ENCODE measurements at regions not wholly inside any gene's neighbourhood (a gene's known extent, or its start where the extent isn't known, plus 50 kb on each side); places are given as distances from the start of the nearest gene placed in this dataset.

DNA sequence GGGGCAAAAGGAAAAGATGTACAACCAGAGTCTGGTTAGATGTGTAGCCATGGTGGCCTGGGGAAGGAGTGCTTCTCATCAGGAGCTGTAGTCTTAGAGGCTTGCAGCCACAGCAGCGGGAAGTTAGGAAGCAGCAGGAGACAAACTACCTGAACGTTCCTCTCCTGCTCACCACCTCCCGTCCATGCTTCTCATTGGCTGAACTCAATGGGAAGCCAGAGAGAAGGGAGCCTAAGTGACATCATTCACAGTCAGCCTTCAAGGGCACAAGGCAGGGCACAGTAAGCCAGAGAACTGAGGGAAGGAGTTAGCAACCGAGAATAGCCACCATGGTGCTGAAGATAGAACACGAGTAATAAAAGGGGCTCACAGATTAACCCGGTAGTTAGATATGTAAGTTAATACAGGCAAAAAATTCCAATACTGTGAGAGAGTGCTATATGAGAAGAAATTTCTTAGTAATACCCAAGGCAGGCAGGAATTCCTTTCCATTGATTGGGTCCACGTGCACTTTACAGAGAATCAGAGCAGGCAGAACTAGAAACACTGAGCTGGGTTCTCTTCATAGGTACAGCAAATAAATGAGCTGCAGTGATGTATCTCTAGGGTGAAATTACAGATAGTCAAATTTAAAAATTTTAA, 391.5 kb upstream of the DACH1 start:
- Mint-ChIP-seq H3K27ac (no peak overlapping the region), H3K36me3 (ENCODE audit: low read depth) (no peaks in the 10 kb centered on the region), H3K9me3 (peaks cover 13% of the 10 kb centered on the region), H3K27me3 (no peaks in the 10 kb centered on the region), H3K4me3 (no peak overlapping the region), H3K4me1 (ENCODE audit: low read depth) (no peaks in the 10 kb centered on the region)

DNA sequence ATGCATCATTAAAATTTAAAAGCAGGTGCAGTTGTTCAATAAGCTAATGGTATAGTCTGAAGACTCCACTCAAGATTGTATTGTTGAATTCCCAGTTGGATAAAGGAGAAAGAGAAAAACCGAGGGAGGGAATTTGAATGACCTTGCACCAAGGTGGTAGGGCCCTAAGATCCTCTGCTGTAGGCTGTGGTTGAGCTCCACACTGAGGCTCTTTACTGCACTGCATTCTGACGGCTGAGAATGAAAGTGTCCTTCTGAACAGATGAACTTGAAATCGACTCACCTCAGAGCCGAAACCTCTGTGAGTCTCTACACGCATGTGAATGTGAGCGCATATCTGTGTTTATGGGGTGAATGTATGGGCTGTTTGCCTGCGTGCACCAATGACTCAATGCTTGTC, 388.9 kb upstream of the DACH1 start:
- H3K4me3 Mint-ChIP-seq = no peak overlapping the region
- H3K27ac Mint-ChIP-seq = no peak overlapping the region
- H3K9me3 Mint-ChIP-seq = peaks cover 11% of the 10 kb centered on the region
- H3K27me3 Mint-ChIP-seq = no peaks in the 10 kb centered on the region
- no peaks in the 10 kb centered on the region for H3K4me1 Mint-ChIP-seq (ENCODE audit: low read depth)
- no peaks in the 10 kb centered on the region for H3K36me3 Mint-ChIP-seq (ENCODE audit: low read depth)

DNA sequence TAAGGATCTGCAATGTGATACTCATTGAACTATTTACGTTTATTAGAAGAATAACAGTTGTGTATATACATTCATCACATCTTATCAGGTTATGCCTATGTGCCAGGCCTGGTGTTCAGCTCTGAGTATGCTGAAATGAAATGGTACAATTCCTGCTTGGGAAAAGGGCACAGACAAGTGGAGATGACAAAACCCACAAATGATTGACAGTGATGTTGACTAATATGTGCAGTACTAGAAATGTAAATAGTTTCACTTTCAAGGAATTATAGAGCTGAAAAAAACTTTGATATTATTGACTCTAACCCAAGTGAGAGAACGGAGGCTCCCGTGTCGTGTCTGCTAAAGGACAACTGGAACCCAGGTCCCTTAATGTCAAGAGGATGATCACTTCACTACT, 386.8 kb upstream of the DACH1 start:
- no peak overlapping the region for H3K27ac Mint-ChIP-seq
- H3K4me3 Mint-ChIP-seq = no peak overlapping the region
- no peaks in the 10 kb centered on the region for H3K4me1 Mint-ChIP-seq (ENCODE audit: low read depth)
- peaks cover 8% of the 10 kb centered on the region for H3K9me3 Mint-ChIP-seq
- no peaks in the 10 kb centered on the region for H3K27me3 Mint-ChIP-seq
- H3K36me3 Mint-ChIP-seq (ENCODE audit: low read depth) = no peaks in the 10 kb centered on the region

DNA sequence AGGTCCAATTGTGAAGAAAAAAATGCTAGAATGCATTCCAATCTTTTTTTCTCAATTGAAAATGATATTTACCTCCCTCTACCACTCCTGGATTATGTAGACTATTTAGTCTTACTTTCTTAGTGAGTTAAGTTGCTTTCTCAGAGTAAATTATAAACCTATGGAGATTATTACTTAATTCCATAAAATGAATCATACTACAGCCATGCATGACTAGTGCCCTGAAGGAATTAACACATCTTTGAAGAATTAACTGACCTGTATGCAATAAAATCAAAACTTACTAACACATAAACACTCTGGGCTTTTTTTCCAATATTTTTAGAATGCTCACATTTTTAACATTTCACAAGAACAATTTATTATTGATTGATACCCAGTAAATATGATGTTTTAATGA, 379.4 kb upstream of the DACH1 start:
- H3K27me3 Mint-ChIP-seq = no peaks in the 10 kb centered on the region
- no peak overlapping the region for H3K27ac Mint-ChIP-seq
- H3K4me1 Mint-ChIP-seq (ENCODE audit: low read depth) = no peaks in the 10 kb centered on the region
- no peaks in the 10 kb centered on the region for H3K9me3 Mint-ChIP-seq
- H3K4me3 Mint-ChIP-seq = no peak overlapping the region
- H3K36me3 Mint-ChIP-seq (ENCODE audit: low read depth) = no peaks in the 10 kb centered on the region

DNA sequence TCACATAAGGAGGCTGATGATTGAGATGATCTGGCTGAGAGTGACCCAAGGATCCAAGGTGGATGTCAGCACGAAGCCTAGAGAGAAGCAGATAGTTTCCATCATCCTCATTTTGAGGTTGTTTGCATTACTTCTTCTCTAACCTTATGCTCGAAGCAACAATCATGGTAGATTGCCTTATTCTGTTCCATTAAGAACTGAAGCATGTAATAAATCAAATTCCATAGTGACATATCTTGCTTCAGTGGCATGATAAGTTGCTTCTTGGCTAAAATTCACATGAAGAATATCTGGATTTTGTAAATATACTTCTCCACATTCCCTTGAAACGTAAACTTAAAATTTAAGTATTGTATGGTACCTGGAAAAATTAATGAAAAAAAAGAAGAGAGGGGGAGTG, 377.8 kb upstream of the DACH1 start:
- no peaks in the 10 kb centered on the region for H3K27me3 Mint-ChIP-seq
- H3K4me3 Mint-ChIP-seq = no peak overlapping the region
- H3K4me1 Mint-ChIP-seq (ENCODE audit: low read depth) = no peaks in the 10 kb centered on the region
- H3K27ac Mint-ChIP-seq = no peak overlapping the region
- no peaks in the 10 kb centered on the region for H3K36me3 Mint-ChIP-seq (ENCODE audit: low read depth)
- no peaks in the 10 kb centered on the region for H3K9me3 Mint-ChIP-seq

DNA sequence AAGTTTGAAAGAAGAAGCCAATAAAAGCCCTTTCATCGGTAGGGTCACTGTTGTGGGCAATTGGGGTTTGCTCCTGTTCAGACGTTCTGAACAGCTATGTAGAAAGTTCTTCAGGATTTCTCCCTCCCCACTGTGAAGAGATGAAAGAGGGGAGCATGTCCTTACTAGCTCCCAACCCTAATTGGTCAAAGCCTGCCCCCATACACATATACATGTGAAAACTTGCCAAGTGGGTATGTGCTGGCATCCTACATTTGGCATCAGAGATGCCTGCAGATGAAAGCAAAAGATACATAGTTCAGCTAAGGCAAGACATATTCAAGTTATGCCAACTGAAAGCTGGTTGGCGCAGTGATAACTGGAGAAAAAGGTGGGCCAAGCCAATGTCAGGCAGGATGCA, 363.1 kb upstream of the DACH1 start:
- H3K4me1 Mint-ChIP-seq (ENCODE audit: low read depth) = no peaks in the 10 kb centered on the region
- no peak overlapping the region for H3K27ac Mint-ChIP-seq
- no peaks in the 10 kb centered on the region for H3K27me3 Mint-ChIP-seq
- no peak overlapping the region for H3K4me3 Mint-ChIP-seq
- no peaks in the 10 kb centered on the region for H3K36me3 Mint-ChIP-seq (ENCODE audit: low read depth)
- peaks cover 3% of the 10 kb centered on the region for H3K9me3 Mint-ChIP-seq

DNA sequence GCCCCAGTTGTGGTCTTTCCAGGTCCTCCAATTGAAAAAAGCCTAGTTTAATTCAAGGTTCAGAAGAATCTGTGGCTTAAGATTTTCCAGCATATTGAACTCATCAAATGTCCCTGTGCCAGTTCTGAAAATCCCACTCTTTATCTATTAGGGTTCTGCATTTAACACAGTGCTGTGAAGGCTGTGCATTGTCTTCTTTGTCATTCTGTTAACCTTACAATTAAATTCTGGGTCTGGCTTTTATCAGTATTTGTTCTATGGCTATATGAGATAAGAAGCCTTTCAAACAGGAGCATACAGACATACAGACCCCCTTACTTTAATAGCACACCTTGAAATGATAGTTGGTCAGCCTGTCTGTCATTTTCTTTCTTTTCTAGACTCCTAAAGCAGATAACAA, 362.1 kb upstream of the DACH1 start:
- Mint-ChIP-seq H3K4me3 (no peak overlapping the region), H3K27me3 (no peaks in the 10 kb centered on the region), H3K9me3 (peaks cover 3% of the 10 kb centered on the region), H3K36me3 (ENCODE audit: low read depth) (no peaks in the 10 kb centered on the region), H3K27ac (no peak overlapping the region), H3K4me1 (ENCODE audit: low read depth) (no peaks in the 10 kb centered on the region)

DNA sequence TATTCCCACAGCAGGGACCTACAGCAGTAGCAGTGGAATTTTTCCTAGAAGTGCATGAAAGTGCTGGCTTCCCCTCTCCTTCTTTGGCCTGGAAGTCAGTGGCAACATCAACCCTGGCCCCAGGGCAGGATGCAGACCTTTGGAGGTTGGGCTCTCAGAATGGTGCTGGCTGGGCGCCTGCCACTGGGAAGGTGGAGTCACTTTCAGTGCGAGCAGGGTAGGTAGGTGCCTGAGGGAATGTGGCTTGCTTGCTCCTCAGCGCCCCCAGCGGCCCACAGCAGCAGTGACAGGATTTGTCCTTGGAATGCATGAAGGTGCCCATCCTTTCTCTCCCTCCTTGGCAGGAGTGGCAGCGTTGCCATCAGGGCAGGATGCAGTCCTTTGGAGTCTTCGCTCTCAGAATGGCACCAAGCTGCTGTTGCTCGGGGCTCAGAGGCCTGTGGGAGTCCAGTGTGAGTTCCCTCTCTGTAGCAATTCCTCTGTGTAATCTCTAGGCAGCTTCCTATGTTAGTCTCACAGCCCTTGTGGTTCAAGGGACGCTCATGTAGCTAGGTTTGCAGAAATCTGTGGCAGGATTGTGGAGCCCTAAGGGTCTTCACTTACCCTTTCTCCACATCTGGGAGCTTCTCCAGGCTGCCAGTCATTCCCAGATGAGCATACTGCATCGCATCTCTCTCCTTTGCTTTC, 354.4 kb upstream of the DACH1 start:
- Mint-ChIP-seq H3K36me3 (ENCODE audit: low read depth) (no peaks in the 10 kb centered on the region), H3K27ac (no peak overlapping the region), H3K9me3 (peaks cover 11% of the 10 kb centered on the region), H3K4me1 (ENCODE audit: low read depth) (no peaks in the 10 kb centered on the region), H3K27me3 (no peaks in the 10 kb centered on the region), H3K4me3 (no peak overlapping the region)

DNA sequence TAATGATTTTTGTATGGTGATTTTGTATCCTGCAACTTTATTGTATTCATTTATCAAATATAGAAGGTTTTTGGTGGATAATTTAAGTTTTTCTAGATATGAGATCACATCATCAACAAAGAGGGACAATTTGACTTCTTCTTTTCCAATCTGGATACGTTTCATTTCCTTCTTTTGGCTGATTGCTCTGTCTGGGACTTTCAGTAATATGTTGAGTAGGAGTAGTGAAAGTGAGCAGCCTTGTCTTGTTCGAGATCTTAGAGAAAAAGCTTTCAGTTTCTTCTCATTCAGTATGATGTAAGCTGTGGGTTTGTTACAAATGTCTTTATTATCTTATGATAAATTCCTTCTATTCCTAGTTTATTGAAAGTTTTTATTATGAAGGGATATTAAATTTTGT, 352.0 kb upstream of the DACH1 start:
- H3K27ac Mint-ChIP-seq = no peak overlapping the region
- no peaks in the 10 kb centered on the region for H3K4me1 Mint-ChIP-seq (ENCODE audit: low read depth)
- H3K36me3 Mint-ChIP-seq (ENCODE audit: low read depth) = no peaks in the 10 kb centered on the region
- H3K27me3 Mint-ChIP-seq = no peaks in the 10 kb centered on the region
- peaks cover 11% of the 10 kb centered on the region for H3K9me3 Mint-ChIP-seq
- H3K4me3 Mint-ChIP-seq = no peak overlapping the region

DNA sequence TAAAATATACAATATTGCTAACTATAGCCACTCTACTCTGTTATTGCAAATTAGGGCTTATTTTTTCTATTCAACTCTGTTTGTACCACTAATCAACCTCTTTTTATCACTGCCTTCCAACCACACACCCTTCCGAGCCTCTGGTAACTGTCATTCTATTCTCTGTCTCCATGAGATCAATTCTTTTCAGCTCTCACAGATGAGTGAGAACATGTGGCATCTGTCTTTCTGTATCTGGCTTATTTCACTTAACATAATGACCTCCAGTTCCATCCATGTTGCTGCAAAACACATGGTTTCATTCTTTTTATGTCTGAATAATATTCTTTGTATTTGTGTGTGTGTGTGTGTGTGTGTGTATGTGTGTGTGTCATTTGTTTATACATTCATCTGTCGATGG, 350.1 kb upstream of the DACH1 start:
- H3K36me3 Mint-ChIP-seq (ENCODE audit: low read depth) = no peaks in the 10 kb centered on the region
- H3K27me3 Mint-ChIP-seq = no peaks in the 10 kb centered on the region
- no peak overlapping the region for H3K4me3 Mint-ChIP-seq
- H3K9me3 Mint-ChIP-seq = peaks cover 15% of the 10 kb centered on the region
- H3K4me1 Mint-ChIP-seq (ENCODE audit: low read depth) = no peaks in the 10 kb centered on the region
- no peak overlapping the region for H3K27ac Mint-ChIP-seq

DNA sequence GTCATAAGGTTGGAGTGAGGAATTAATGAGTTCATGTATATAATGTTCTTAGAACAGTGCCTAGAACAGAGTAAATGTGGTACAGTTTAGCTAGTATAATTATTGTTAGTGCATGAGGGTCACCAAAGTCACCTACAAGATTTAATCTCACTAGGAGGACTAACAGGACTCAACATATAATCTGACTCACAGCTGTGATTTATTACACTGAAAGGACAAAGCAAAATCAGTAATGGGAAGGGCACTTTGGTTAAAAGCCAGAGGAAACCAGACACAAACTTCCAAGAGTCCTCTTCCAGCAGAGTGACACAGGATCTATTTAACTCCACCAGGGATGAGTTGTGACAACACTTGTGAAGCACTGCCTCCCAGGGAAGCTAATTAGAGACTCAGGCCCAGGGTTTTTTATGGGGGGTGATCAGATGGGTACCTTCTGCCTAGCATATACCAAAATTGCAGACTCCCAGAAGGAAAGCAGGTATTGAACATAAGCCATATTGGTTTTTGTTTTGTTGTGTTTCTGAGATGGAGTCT, 341.2 kb upstream of the DACH1 start:
- H3K27ac Mint-ChIP-seq = no peak overlapping the region
- H3K4me1 Mint-ChIP-seq (ENCODE audit: low read depth) = no peaks in the 10 kb centered on the region
- no peaks in the 10 kb centered on the region for H3K27me3 Mint-ChIP-seq
- H3K36me3 Mint-ChIP-seq (ENCODE audit: low read depth) = no peaks in the 10 kb centered on the region
- no peak overlapping the region for H3K4me3 Mint-ChIP-seq
- peaks cover 18% of the 10 kb centered on the region for H3K9me3 Mint-ChIP-seq

DNA sequence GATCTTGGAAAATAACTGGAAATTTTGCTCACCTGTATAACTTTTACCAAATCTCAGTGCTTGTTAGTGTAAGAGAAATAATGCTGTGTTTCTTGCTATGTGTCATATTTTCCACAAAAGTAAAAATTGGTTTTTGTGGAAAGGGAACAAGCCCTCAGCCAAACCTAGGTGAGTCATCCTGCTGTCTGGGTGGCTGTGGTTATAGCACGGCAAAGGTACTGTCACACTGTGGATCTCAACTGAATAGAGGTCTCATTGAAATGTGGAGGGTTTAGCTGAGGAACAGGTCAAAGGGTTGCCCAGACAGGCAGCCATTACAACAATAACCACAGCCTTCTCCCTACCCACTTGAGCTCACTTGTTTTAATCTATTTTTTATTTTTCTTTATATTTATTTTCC, 338.8 kb upstream of the DACH1 start:
- Mint-ChIP-seq H3K36me3 (ENCODE audit: low read depth) (no peaks in the 10 kb centered on the region), H3K4me3 (no peak overlapping the region), H3K27me3 (no peaks in the 10 kb centered on the region), H3K9me3 (peaks cover 11% of the 10 kb centered on the region), H3K27ac (no peak overlapping the region), H3K4me1 (ENCODE audit: low read depth) (no peaks in the 10 kb centered on the region)

DNA sequence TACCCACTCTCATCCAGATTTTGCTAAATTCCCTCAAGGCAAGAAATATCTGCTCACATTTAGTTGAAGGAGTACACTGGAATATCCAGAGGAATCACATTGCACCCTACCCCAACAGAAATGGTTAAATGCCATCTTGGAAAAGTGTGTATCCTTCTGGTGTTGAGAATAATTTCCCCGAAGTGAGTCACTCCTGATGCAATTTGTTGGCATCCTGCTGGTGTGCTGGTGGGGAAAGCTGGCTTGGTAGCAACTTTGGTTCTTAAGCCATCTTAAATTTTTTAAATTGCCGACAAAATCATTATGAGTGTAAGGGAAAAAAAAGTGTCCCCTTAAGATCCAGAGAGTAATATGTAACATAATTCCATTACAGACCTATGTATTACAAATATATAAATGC, 337.3 kb upstream of the DACH1 start:
- no peaks in the 10 kb centered on the region for H3K4me1 Mint-ChIP-seq (ENCODE audit: low read depth)
- H3K27ac Mint-ChIP-seq = no peak overlapping the region
- H3K36me3 Mint-ChIP-seq (ENCODE audit: low read depth) = no peaks in the 10 kb centered on the region
- no peaks in the 10 kb centered on the region for H3K27me3 Mint-ChIP-seq
- peaks cover 11% of the 10 kb centered on the region for H3K9me3 Mint-ChIP-seq
- no peak overlapping the region for H3K4me3 Mint-ChIP-seq

DNA sequence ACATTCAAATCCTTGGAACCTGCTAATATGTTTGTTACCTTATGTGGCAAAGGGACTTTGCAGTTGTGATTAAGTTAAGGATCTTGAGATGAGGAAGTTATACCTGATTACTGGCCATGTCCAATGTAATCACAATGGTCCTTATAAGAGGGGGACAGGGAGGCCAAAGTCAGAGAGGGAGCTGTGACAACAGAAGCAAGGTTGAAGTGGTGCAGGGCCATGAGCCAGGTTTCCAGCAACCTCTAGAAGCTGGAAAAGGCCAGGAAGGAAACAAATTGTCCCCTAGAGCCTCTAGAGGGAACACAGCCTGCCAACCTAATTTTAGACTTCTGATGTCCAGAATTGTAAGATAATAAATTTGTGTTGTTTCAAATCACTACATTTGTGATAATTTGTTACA, 334.7 kb upstream of the DACH1 start:
- no peak overlapping the region for H3K4me3 Mint-ChIP-seq
- H3K27ac Mint-ChIP-seq = no peak overlapping the region
- H3K4me1 Mint-ChIP-seq (ENCODE audit: low read depth) = no peaks in the 10 kb centered on the region
- H3K27me3 Mint-ChIP-seq = no peaks in the 10 kb centered on the region
- peaks cover 4% of the 10 kb centered on the region for H3K9me3 Mint-ChIP-seq
- no peaks in the 10 kb centered on the region for H3K36me3 Mint-ChIP-seq (ENCODE audit: low read depth)

DNA sequence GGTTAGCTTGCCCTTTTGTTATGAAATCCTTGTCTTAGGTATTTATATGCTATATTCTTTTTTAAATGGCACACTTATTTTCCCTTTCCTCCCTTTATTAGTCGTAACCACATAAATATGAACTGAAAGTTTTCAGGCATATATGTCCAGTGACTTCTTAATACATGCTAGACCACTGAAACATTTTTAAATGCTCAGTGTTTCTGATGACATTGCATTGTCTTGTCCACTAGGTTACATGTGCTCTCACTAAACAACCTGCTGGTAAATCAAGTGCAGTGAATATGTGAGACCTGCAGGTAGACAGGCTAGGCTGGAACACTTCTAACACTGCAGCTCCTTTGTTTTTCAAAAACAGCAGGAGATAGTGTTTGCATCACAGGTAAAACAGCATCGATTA, 332.6 kb upstream of the DACH1 start:
- Mint-ChIP-seq H3K9me3 (no peaks in the 10 kb centered on the region), H3K27ac (no peak overlapping the region), H3K36me3 (ENCODE audit: low read depth) (no peaks in the 10 kb centered on the region), H3K4me3 (no peak overlapping the region), H3K27me3 (no peaks in the 10 kb centered on the region), H3K4me1 (ENCODE audit: low read depth) (no peaks in the 10 kb centered on the region)

Data from stimulated activated naive CD8-positive, alpha-beta T cell treated with anti-CD3 and anti-CD28 coated beads, Interleukin-15, Interleukin-2, amounts not matched to agents 100 ng/mL and 50 ng/mL, for 24 hours (primary cell).